ENCODE measurements at regions not wholly inside any gene's neighbourhood (a gene's known extent, or its start where the extent isn't known, plus 50 kb on each side); places are given as distances from the start of the nearest gene placed in this dataset.
A peak's percentile ranks its signal among the peaks of the same experiment; 100 is the strongest.
"Not testable (repeated sequence)": the region's sequence is repeated elsewhere in the genome, so short reads cannot be mapped to it uniquely, and the experiment has no call there.

DNA sequence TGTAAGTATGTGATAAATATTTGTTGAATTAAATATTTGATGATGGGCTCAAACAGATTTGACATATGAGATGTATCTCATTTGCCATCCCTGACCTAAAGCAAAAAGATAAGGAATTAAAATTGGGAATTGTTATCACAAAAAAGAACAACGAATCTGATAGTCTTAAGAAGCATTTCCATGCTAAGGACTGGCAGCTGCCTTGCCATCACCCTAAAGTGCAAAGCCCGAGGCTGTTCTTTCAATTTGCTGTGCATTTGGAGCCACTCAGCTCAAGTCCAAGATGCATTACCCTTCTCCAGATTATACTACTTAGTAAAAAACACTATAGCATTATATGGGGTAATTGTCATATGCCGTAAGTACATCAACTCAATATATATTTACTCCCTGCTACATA lies 618.3 kb upstream of the CLINT1 start:
- DNase-seq: no peak

DNA sequence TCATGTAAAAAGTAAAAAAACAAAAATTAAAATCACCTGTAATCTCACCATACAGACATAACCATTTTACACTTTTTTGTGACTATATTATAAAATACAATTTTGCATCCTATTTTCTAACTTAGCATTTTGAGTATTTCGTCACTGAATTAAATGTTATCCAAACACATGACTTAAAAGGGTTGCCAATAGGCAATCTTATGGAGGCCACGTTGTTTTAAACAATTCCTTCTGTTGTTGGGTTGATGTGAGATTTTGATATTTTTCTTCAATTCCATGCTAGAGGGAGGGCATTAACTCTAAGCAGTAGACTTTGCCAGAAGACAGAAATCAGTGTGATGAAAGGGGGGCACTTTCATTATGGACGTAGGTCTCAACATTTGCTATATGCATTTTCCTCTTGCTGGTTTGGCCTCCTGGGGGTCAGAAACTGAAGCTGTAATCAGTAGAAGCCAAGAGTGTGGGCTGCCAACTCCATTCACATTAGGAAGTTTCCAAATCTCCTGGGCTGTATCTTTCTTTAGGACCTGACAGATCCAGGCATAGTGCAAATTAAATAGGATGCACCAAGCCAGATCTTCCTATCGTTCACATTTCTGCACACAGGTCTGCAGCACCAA lies 614.2 kb upstream of the CLINT1 start:
- DNase-seq: no peak

DNA sequence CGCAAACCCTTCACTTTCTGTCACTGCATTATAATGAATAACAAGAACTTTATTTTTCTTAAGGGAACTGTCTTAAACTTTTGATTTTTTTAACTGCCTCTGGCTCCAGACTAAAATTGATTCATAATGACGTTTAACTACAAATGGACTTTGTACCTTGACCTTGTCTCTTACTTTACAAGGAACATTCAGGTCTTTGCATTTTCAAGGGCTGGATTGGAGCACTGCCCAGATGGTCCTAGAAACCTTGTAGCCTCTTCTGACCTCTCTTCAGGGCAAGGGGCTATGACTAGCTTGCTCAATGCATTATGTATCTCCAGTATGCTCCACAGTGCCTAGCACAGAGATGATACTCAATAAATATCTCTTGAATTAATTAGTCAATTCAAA lies 612.6 kb upstream of the CLINT1 start:
- DNase-seq: no peak

DNA sequence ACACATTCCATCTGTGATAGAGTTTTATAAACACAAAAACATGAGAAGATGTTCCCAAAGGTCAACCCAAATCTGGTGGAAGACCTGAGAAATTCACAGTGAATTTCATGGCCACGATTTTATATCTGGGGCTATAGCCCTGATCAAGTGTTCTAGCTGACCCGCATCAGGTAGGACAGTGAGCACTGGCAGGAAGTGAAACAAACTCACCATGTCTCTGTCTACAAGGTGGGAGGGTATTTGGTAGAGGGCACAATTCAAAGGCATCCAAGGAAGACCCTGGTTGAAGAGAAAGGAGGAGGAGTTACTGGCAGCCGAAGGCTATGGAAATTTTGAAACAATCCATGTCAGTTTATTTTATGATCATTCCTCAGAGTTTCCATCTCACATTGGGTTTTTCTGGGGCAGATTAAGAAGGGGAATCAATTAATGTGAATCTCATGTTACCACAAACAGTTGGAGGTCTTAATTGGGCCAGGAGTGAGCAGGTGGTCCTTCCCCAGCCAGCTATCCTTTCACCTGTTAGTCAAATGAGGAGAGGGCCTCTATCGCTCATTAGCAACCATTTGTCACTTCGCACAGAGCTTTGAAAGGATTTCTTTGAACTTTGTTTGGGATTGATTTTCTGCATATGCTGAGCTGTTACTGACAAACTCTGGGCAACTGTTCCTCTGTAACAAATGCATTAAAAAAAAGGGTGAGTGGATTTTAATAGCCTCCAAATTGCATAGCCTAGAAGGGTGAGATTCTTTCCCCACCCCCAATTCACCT lies 612.0 kb upstream of the CLINT1 start:
- no peak for DNase-seq

DNA sequence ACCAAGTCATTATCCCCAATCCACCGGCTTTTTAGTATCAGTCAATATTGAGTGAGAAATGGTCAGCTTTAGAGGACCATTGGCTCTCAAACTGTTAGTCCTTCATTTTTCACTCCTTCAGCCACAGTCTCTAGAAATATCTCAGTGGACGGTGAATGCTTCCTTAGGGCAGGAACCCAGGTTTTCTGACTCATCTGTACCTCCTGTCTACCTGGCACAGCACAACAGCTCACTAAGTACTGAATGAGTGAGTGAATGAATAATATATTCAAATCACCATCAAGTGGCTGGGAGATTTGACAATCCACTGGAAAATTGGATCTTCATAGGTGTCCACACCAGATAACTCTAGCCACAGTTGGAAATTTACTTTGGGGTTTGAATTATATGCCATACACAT lies 609.5 kb upstream of the CLINT1 start:
- DNase-seq: no peak

DNA sequence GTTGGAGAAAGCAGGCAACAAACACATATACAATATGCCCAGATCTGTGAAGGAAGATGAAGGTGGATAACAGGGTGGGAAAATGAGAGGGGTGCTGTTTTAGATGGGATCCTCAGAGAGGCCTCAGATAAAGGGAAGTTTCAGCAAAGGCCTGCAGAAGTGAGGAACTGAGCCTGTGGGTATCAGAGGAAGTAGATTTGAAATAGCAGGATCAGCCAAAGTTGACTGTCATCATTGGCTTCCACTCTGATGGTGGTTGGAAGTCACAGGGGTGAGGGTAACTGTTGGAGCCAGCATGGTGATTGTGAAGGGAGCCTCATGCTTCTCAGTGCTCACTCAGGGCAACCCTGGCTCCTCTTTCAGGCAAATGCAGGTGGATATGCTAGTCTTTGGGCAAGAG lies 607.2 kb upstream of the CLINT1 start:
- no peak for DNase-seq

DNA sequence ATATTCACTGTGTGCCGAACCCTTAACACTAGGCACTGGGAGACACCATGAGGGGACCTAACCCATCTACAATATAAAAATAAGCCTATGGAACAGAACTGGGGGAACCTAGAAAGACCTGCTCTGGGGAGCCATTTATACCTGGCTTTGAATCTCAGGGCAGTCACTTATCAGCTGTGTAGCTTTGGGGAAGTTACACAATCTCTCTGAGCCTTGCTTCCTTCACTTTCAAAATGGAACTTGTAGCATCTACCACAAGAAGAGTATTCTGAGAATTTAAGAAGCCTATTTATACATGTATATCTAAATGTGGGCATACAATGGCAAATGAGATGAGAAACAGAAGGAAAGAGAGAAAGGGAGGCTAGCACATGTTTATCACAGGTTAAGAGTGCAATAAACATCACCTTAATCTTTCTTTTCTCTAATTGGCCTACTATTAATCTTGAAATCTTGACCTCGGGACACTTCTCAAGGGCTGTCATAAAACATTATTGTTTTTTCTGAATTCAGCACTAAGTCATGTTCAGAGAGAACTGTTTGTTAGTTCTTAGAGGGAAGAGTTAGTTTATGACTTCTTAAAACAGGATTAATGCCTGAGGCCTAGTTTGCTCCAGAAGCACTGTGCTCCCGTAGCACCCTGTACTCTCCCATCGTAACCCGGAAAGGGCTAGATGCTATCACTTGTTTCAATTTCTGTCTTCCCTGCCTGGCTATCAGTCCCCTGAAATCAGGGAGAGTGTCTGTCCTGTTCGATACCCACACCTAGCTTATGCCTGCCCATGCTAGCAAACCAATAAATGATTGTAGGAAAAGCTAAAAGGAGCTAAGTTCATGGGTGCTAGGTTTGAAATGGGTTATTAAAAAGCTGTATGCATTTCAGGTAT lies 606.4 kb upstream of the CLINT1 start:
- no peak for DNase-seq

DNA sequence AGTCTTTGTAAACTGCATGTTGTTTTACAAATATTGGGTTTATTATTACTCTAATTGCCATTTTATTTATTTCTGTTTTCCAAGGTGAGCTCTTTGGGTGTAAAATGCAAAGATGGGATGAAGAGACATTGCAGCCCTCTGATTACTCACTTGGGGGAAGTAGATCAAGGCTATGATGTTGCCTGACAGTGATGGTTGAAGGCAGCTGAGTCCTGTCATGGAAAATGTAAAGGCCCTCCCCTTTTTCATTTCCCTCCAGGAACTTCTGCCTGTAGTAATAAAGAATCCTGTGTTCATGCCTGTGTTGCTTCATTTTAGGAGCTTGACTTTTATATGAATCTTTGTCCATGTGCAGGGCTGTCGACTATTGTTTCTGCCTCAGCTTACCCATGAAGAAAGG lies 605.4 kb upstream of the CLINT1 start:
- DNase-seq: no peak

DNA sequence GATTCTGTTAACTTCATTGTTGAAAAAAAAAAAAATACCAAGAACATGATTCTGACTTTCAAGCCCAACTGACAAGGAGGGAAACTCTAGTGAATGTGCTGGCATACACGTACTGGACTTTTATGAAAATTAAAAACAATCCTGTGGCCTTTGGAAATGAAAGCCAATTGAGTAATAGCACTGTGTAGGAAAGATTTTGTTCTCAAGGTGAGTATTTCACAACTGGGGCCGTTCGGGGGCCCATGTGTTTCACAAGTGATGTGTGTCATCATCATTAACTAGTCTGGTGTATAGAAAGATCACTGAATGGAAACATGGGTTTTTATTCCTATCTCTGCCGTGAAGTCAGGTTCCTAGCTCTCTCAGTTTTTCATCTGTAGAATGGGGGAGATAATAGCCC lies 605.0 kb upstream of the CLINT1 start:
- peak; percentile 47 for DNase-seq

DNA sequence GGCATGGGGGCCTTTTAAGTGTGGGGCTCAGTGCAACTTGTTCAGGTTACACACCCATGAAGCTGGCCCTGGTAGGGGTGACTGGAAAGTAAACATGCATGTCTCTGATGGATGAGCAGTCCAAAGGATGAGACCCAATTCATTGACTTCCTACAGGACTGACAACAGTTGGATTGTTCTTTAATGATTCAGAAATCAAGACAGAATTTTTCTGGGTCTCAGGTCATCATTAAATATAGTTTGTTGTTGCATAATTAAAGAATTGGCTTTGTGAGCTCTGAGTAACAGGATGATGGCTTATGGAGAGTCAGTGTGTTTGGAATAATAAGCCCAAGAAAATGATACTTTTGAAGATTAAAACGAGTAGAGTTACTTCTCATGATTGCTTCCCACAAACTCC lies 604.2 kb upstream of the CLINT1 start:
- no peak for DNase-seq

DNA sequence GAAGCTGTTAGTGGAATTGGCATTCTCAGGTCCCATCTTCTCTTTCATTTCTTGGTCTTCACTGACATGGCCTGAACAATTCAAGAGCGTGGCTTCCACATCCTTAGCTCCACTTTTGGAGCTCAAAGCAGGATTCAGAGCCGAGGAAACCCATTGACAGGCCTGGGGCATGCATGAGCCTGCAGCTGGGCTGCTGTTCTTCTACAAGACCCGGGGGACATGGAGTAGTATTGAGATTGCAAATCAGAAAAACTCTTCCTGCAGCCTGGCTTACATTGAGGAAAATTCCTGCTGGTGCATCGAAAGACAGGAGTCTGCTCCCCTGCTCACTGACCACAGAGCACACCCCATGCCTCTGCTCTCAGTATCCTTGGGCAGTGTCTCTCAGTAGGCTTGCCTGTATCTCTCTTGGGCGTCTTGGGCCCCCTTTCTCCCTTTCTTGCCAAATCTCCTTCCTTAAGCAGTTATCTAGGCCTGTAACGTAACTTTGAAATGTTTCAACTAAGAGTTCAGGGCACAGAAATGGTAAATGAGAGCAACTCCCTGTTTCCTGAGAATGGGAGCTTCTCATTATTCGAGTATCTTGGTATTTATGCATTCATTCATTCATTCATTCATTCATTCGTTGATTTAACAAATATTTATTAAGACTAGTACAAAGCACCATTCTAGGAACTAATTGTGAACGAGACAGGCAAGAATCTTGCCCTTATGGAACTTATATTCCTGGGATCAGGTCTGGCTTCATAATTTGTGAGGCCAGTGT lies 603.6 kb upstream of the CLINT1 start:
- DNase-seq: no peak

DNA sequence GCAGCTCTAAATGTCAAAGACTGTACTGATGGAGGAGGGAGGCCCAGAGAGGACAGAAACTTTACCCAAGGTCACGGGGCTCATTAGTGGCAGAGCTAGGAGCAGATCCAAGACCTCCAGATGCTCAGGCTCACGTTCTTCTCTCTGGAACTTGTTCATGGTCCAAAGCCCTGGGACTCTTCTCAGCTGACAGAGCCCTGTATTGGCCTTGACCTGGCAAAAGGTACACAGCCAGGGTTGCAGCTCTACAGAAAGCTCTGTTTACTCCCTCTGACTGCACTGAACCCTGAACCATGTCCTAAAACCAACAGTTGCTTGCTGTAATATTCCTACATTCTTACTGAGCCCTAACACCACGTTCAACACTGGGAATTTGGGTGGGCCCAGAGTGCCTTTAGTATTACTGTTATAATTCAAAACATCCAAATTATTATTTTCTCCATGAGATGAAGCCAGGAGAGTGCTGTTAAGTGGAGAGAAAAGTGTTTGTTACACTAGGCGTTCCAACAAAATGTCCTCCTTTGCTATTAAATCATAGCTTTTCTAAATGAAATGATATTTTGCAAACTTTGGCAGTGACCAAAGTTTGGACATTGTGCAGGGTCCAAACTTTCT lies 602.4 kb upstream of the CLINT1 start:
- DNase-seq: no peak

DNA sequence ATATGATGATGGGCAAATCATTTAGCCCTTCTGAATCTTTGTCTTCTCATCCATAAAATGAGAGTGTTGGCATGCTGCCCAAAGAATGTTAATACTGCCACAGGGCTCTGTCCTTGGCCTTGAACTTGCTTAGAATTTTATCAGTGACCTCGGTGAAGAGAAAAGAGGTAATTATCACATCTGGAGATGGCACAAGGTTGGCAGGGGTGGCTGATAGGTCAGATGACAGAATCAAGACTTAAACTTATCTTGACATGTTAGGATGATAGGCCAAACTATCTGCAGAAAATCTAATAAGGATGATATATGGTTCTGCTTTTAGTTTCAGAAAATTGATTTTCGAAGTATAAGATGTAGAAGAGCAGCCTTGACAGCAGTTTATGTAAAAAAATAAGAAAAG lies 599.1 kb upstream of the CLINT1 start:
- no peak for DNase-seq

DNA sequence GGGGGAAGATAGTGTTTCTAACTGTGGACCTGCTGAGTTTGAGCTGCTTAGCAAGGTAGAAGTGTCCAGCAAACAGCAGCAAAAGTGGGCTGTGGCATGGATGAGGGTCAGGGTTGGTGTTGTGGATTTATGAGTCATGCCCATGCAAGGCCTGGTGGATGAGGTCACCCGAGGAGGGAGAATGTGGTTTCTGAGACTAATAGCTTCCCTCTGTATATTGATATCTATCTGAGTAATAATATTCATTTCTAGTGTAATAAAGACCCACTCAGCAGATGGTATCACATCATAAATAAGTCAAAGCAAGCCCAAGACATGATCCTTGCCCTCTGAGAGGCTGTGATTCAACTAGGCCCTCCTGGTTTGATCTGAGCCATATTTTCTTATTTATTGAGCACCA lies 597.8 kb upstream of the CLINT1 start:
- peak; percentile 8 for DNase-seq

DNA sequence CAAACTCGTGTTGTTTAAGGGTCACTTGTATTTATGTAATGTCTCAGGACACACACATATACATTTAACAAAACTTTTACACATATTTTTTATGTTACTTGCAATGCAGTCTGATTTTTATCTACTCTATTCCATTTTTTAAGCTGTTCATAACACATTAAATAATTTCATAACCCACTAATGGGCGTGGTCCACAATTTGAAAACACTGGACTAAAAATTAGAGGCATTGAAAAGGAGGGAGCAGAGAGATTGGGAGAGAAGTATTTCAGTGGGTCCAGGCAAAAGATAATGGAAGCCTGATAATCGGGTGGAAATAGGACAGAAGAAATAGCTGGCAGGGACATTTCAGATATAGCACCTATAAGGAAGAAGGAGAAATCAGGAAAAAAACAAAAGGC lies 597.3 kb upstream of the CLINT1 start:
- DNase-seq: no peak

DNA sequence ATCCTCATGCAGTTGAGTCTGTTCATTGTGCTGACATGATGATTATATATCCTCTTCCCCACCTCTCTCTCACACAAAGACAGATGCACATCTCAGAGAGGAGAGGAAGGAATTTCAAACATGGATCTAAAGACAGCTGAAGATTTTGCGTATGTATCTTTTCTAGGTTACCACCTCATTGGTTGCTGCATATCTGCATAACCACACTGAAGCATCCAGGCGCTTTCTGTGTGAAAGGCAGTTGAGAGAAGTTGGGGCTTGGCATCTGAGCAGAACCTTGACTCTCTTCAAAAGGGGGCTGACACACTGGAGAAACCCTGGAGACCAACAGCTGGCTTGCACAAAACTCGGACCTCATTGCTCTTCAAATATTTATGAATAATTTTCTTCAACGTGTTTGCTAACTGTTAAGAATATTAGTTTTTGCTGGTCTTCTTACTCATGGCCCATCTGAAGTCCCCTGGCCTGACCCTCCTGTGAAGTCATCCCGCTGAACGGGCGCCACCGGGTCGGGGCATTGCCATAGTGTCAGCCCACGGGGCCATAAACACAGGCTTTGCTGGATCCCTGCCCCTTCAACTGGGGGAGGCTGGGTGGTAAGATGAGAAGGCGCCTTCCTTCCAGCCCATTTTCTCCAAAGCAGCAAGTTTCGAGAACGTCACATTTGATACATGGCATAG lies 593.2 kb upstream of the CLINT1 start:
- no peak for DNase-seq

DNA sequence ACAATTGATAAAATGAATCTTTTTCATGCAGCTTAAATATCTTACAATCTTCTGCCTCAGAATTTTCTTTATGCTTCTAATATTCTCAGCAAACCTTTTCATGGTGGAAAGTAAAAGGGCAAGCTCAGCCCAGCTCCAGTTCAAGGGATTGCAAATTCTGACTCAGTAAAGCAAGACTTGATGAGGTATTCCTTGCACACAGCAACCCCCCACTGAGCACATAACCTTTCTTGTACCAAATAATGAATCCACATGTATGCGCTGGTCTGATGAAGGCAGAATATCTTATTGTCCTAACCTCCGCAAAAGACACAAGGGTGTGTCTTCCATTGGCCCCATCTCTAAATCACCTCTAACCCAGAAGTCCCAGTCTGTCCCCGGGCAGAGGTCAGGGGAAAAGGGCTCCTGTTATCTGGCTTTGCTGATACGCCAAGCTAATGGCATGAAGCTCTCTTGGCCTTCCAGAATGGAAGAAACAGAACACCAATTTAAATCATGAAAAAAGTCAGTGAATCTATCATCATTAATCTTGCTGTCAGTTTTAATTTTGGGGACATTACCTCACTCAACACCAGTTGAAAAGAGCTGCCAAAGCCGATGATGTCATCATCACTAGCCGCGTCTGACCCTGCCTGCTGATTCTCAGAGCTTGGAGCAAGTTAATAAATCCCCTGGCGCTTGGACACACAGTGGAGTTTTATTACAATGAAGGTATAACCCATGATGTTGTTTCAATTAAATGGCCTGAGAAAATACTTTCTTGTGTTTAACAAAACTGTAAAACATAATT lies 592.5 kb upstream of the CLINT1 start:
- DNase-seq: no peak

DNA sequence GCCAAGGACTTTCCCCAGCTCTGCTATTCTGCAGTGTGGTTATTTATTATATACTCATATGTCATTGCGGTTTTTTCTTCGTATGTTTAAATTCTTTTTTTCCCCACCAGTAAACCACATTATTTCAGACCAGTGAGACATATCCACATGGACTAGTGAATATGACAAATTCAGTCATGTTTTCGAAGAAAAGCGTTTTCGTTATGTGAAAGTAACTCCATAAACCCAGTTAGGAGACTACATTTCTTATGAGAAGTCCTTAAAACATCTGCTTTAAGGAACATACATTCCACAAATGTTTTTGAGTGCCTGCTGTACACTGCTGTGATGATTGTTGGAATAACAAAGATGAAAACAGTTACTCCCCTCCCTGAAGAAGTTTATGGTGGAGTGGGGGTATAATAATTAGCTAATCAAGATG lies 591.8 kb upstream of the CLINT1 start:
- no peak for DNase-seq

DNA sequence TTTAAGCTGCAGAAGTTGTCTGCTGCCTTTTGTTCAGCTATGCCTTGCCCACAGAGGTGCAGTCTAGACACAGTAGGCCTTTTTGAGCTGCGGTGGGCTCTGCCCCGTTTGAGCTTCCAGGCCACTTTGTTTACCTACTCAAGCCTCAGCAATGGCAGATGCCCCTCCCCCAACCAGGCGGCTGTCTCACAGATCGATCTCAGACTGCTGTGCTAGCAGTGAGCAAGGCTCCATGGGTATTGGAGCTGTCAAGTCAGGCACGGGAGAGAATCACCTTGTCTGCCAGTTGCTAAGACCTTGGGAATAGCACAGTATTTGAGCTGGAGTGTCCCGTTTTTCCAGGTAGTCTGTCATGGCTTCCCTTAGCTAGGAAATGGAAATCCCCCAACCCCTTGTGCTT lies 587.8 kb upstream of the CLINT1 start:
- DNase-seq: not testable (repeated sequence)

DNA sequence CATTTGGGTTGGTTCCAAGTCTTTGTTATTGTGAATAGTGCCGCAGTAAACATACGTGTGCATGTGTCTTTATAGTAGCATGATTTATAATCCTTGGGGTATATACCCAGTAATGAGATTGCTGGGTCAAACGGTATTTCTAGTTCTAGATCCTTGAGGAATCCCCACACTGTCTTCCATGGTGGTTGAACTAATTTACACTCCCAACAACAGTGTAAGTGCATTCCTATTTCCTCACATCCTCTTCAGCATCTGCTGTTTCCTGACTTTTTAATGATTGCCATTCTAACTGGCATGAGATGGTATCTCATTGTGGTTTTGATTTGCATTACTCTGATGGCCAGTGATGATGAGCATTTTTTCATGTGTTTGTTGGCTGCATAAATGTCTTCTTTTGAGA lies 580.3 kb upstream of the CLINT1 start:
- not testable (repeated sequence) for DNase-seq
